AG08395 (cell line): ENCODE measurements at regions not wholly inside any gene's neighbourhood (a gene's known extent, or its start where the extent isn't known, plus 50 kb on each side); places are given as distances from the start of the nearest gene placed in this dataset.
A peak's percentile ranks its signal among the peaks of the same experiment; 100 is the strongest.

Experiments
- DNase-seq: peaks from one replicate; pipeline ENCODE4 v3.0.0; 2012; ENCODE audit warnings: mixed read lengths, low spot score

DNA sequence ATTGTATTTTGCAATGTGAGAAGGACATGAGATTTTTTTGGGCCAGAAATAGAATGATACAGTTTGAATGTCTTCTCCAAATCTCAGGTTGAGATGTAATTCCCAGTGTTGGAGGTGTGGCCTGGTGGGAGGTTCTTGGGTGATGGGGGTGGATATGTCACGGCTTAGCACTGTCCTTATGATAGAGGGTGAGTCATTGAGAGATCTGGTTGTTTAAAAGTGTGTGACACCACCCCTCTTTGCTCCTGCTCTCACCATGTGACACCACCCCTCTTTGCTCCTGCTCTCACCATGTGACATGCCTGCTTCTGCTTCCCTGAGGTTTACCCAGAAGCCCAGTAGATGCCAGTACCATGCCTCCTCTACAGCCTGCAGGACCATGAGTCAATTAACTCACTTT is 1226.9 kb downstream of the PCDH7 start:
- DNase-seq: no peak

DNA sequence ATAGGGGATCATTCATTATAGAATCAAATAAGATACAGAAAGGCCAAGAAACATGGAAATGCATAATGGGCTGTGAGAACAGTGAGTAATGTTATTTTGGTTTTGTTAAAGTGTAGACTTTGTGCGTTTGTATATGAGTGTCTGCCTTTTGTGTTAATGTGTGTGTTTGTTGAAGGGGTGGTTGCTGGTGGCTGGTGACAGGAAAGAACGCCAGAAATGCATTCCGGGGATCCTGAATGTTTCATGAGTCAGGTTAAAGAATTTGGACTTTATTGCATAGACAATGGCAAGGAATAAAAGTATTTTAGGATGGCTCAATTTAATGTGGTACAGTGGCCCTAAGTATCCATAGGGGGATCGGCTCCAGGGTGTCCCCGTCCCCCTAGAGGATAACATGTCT is 1228.9 kb downstream of the PCDH7 start:
- DNase-seq: no peak

DNA sequence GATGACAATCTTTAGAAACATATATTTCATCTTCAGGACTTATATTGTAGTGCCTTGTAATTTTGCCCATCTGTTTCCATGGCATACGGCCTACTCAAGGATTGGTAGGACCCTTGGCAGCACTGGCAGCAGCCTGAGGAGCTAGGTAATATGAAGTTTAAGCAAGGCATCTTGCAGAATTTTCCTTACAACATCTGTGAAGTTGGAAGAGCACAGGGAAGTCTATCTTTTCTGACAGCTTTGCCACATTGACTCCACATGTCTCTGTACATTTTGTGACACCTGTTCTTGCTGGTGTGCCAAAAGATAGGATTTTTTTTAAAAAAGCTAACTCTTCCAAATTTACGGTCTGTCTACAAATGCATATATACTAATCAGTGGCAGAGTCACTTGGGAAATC is 1235.2 kb downstream of the PCDH7 start:
- DNase-seq: no peak

DNA sequence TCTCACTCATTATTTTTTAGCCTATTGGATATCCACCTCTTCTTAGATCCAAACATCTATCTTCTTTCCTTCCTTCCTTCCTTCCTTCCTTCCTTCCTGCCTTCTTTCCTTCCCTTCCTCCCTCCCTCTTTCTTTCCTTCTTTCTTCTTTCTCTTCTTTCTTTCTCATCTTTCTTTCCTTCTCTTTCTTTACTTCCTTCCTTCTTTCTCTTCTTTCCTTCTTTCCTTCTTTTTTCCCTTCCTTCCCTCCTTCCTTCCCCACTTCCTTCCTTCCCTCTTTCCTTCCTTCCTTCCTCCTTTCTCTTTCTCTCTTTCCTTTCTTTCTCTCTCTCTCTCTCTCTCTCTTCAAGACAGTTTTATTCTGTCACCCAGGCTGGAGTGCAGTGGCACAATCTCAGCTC is 1239.8 kb downstream of the PCDH7 start:
- no peak for DNase-seq

DNA sequence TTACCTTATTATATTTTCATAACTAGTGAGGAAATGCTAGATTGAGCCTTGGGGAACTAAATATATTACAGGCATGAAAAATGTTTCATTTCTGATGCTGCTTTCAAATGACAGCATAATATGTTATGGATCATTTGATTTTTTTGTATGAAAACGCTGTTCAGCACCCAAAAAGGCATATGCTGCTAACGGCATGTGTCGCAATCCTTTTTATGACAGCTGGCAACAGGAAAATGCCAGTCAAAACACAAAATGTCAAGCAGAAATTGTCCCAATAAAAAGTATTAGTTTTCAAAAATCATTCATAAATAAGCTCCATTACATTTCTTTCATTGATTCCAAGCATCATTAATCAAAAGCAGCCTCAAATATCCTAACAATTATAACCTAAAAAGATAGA is 1244.5 kb downstream of the PCDH7 start:
- DNase-seq: no peak

DNA sequence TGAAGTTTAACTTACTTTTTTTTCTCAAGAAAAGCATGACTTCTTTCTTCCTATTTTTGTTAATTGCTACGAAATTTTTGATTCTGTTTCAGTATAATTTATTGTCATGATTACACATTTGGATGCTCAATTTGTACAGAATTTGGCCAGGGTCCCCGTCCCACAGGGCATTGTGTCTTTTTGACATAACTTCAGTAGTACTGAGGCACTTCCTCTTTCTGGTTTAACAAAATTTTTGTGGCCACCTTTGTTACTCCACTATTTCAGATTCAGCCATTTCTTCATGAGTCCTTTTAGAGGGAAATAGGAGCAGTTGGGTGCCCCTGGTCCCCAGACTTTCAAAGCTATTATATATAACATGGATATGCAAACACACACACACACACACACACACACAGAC is 1248.7 kb downstream of the PCDH7 start:
- DNase-seq: no peak

DNA sequence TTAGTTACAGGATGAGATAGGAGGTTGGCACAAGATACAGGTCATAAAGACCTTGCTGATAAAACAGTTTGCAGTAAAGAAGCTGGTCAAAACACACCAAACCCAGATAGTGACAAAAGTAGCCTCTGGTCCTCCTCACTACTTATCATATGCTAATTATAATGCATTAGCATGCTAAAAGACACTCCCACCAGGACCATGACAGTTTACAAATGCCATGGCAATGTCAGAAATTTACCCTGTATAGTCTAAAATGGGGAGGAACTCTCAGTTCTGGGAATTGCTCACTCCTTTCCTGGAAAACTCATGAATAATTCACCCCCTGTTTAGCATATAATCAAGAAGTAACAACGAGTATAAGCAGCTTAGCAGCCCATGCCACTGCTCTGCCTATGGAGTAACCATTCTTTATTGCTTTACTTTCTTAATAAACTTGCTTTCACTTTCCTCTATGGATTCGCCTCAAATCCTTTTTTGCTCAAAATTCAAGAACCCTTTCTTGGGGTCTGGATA is 1254.4 kb downstream of the PCDH7 start:
- no peak for DNase-seq

DNA sequence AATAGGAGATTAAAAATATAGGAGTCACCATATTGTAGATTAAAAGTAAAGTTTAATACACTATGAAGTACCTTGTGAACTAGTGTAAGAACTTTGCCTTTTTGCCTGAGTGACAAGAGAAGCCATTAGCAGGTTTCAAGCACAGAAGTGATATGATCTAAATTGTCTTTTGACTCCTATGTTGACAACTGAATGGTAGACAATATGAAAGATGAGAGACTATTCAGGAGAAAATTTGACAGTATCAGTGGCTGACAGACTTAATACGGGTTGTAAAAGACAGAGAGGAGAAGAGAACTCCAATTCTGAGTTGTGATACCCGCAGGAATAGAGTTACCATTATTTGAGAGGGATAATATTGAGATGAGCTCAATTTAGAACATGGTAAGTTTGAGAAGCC is 1259.8 kb downstream of the PCDH7 start:
- DNase-seq: no peak

DNA sequence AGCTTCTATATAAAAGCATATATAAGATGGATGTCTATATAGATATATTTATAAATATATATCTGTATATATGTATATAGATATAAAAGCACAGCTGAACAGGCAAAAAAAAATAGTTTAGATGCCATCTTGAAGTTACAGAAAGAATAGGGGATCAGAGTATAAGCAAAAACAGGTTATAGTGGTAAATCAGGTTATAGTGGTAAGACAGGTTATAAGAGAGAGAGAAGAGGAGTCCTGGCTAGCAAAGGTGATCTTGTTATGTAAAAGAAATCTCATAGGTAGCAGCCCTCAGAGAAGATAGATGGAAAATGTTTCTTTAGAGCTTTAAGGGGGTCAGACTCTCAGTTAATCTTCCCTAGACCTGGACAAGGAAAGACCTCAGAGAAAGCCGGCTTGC is 1263.1 kb downstream of the PCDH7 start:
- no peak for DNase-seq

DNA sequence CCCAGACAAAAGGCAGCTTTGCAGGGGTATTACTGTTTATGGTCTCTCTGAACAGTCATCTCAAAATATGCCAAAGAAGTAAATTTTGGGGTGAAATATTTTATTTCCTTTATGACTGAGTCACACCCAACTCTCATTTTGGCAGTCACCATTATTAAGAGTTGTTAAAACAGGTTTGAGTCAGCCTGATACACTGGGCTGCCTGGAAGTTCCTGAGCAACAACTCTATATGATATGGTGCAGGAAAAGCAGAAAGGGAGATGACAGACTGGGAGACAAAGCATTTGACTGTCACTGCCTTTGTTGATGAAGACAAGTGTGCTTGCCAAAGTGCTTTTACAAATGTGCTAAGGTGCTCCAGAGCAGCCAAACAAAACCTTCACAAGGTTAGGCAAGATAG is 1263.5 kb downstream of the PCDH7 start:
- no peak for DNase-seq

DNA sequence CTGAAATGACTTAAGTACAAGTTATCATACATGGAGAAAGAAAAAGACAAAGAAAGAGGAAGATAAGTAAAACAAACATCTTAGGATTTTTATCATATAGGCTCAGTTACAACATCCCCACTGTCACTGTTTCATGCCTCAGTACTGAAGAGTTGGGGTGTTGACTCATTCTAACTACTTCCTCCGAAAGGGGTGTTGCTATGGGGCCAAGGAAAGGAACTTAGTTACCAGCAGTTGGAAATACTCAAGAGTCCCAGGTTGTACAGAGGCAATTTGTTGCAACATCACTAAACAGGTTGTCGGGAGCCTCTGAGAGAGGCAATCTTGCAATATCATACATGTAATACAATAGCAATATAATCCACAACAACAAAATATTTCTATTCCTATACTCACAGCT is 1264.7 kb downstream of the PCDH7 start:
- no peak for DNase-seq

DNA sequence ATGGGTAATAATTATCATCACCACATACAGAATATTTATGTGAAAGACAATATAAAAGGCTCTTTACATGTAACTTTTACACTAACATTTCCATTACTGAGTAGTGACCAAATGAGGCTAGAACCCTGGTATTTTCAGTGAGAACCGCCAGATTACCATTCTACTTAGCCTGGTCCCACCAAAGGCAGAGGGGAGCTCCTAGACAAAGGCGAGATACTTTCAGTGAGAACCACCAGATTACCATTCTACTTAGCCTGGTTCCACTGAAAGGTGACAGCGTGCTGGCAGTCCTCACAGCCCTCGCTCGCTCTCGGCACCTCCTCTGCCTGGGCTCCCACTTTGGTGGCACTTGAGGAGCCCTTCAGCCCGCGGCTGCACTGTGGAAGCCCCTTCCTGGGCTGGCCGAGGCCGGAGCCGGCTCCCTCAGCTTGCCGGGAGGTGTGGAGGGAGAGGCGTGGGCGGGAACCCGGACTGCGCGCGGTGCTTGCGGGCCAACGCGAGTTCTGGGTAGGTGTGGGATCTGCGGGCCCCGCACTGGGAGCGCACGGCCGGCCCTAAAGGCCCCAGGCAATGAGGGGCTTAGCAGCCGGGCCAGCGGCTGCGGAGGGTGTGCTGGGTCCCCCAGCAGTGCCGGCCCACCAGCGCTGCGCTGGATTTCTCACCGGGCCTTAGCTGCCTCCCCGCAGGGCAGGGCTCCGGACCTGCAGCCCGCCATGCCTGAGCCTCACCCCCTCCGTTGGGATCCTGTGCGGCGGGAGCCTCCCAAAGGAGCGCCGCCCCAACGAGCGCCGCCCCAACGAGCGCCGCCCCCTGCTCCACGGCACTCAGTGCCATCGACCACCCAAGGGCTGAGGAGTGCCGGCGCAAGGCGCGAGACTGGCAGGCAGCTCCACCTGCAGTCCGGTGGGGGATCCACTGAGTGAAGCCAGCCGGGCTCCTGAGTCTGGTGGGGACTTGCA is 1276.1 kb downstream of the PCDH7 start:
- no peak for DNase-seq

DNA sequence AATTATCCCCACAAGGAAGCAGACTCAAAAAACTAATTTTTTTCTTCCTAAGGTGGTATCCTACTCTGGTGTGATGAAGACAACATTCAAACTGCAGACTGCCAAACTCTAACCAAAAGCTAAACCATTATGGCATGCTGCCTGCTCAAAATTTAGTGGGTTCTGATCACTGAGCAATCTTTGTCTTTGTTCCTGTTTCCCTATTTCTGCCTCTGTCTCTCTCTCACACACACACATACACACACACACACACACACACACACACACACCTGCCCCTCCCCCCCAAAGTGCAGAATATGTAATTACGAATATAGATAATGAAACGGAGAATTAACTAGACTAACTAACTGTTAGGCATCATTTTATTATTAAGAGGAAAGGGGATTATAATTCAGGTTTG is 1278.6 kb downstream of the PCDH7 start:
- no peak for DNase-seq

DNA sequence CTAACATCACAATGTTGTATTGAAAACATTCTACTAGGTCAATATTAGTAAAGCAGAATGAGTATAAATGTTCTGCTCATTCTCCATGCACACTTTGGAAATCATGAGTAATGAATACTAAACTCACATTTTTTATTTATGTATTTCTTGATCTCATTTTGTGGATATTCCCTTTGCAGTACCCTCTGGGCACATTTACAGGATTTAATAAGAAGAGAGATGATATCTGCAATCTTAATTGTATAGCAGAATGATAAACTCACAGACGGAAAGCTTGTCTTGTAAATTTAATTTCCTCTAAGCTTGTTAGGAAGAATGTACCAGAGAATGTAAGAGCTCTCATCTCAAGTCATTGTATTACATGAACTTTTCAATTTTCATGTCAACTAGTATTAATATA is 1279.7 kb downstream of the PCDH7 start:
- DNase-seq: no peak

DNA sequence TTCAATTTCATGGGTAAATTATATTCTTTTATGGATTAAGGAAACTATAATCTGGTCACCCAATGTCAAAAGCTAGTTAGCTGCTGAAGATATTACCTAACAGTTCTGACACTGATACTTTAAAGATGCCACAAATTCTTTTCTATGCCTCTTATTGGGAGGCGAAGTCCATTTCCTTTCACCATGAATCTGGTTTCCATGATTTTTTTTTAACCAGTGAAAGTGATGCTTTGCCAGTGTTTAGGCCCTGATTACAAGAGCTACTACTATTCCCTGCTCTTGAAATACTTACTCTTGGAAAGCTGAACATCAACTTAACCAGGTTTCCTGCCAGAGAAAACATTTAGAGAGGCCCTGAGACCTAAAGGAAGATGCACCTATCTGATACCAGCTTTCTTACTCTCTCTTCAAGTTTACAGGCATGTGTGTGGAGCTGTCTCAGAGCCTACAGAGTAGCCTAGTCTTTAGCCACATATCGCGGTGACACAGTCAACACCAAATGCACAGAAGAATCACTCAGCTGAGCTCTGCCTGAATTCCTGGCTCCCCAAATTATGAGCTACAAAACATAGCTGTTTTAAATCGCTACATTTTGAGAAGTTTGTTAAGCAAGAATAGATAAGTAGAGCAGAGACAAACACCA is 1280.8 kb downstream of the PCDH7 start:
- DNase-seq: no peak

DNA sequence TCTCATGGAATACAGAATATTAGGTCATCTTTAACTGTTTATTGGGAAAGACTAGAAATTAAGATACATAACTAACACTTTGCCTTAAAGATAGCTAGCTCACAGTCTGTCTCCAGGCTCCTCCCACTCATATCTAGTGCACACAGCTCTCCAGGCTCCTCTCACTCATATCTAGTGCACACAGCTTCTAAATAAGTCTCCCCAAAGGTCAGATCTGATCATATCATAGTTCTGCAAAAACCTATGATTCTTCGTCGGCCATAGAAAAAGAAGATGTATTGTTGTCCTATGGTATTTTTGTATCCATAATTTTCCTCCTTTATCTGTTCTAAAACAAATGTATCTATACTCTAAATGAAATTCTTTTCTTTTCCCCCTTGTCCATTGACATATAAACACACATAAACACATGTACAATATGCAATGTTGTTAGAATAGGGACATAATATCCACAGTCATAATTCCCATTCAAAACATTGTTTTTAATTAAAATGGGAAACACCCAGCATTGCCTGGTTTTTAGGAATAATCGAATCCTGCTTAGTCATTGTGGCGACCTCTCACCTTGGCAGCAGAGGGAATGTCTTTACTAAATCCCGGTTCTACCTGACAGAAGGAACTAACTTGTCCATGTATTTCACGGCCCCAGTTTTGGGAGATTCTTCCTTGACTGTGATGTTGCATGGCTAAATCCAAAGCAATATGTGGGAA is 1282.0 kb downstream of the PCDH7 start:
- DNase-seq: no peak

DNA sequence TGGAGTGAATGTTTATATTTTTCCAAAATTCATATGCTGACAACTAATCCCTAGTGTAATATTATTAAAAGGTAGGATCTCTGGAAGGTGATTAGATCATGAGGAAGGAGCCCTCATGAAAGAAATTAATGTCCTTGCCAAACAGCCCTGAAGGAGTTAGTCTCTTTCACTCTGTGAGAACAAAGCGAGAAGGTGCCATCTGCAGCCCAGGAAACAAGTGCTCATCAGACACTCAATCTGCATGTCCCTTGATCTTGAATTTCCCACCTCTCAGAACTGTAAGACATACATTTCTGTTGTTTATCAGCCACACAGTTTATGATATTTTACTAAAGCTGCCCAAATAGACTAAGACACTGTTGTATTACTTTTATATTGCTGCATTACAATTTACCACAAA is 1283.4 kb downstream of the PCDH7 start:
- DNase-seq: no peak

DNA sequence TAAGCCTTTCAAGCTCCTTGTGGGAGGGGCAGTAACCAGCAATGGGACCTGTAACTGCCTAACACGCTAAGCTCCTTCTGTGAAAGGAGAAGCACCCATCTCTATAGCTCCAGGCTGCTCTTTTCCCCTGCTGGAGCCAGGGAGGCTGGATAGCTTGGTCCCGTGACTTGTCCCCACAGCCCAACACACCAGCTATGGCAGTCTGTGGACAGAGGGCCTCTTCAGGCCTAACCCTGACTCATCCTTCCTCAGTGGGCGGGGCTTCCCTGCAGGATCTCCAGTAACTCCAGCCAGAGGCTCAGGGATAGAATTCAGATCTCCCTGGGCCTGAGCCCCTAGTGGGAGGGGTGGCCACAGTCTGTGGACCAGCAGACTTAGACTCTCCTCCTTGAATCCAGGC is 1290.1 kb downstream of the PCDH7 start:
- DNase-seq: no peak

DNA sequence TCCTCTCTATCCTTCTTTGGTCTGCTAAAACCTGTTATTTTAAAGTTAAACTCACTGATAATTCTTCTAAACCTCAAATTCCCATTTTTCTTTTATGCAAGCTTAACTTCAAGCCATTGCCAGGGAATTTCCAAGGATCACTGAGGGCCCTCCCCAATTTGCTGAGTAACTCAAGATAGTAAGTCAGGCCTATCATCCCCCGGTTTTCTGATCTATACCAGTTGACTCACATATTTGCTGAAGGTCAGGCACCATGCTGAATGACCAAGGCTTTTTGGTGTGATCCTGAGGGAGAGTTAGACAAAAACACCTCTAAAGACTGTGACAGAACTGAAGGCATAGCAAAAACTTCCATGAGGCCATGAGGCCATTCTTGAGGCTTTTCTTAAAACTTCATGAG is 1301.9 kb downstream of the PCDH7 start:
- no peak for DNase-seq

DNA sequence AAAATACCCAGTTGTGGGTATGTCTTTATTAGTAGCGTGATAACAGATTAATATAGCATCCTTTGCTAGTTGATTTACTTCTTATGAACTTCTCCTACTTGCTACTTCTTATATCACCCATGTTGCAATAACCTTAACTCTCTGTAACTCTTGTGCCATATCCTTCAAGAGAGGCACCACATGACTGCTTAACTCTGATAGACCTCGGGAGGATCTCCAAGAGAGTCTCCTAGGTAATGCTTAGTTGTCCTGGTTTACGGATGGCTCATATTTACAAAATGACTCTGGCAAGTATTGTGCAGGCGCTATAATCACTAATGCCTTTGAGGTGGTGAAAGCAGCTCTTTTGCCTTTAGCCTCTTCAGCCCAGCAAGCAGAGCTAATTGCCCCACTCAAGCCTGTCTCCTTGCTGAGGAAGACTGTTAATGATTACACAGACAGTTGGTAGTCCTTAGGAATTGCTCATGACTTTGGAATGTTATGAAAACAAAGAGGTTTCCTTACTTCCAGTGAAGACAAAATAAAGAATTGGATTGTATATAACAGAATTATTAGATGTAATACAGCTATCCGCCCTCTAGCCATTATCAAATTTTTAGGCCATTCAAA is 1305.8 kb downstream of the PCDH7 start:
- DNase-seq: peak; percentile 38

DNA sequence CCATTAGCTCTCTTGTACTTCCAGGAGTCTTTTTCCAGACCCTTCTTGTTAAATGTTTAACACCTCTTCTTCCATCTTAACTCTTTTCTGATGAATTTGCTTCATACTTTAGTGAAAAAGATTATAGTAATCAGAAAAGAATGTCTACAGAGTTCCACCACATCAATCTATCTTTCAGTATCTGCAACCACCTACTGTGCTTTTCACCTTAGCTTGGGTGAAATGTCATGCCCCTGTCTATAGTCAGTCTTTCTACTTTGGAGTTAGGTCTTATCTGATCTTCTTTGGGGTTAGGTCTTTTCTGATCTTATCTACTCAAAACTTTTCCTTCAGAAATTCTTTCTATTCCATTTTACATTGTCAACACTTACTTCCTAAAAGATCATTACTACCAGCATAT is 1310.2 kb downstream of the PCDH7 start:
- DNase-seq: no peak

DNA sequence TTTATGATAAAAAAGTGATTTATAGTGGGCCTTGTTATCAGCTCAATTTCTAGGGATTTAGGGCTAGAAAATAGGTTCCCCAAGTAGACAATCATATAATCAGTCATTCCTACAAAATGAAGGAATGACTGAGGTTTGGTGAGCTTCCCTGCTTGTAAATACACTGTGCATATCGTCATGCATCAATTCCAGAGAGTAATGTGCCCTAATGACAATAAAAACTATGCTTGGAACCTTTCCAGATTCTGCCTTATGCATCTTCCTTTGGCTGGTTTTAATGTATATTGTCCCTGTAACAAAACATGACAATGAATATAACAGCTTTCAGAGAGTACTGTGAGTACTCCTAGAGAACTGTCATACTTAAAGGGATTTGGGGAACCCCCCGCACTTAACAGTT is 1310.9 kb downstream of the PCDH7 start:
- no peak for DNase-seq
